NT2/D1 (cell line): ENCODE measurements at regions not wholly inside any gene's neighbourhood (a gene's known extent, or its start where the extent isn't known, plus 50 kb on each side); places are given as distances from the start of the nearest gene placed in this dataset.

Experiments used
- DNase-seq: peaks from one replicate; pipeline ENCODE4 v3.0.0-alpha.2; 2011; ENCODE audit warnings: low read depth, low spot score
- H3K27me3 ChIP-seq: 2 replicates; pipeline ENCODE4 v1.6.0; 2011; ENCODE audit warnings: mild to moderate bottlenecking; ENCODE audit not compliant: insufficient read length, insufficient read depth
- H3K36me3 ChIP-seq: 2 replicates; pipeline ENCODE4 v1.6.1; 2011; ENCODE audit warnings: mild to moderate bottlenecking, low read length, mixed read lengths; ENCODE audit not compliant: insufficient read depth, insufficient read length
- H3K4me1 ChIP-seq: 2 replicates; pipeline ENCODE4 v1.5.1; 2011; ENCODE audit not compliant: insufficient read depth, insufficient read length
- H3K4me3 ChIP-seq: 2 replicates; pipeline ENCODE4 v1.5.1; 2011; ENCODE audit warnings: low read depth; ENCODE audit not compliant: insufficient read length
- H3K9ac ChIP-seq: 2 replicates; pipeline ENCODE4 v1.6.0; 2011; ENCODE audit warnings: low read depth; ENCODE audit not compliant: insufficient read length
- H3K9me3 ChIP-seq: 2 replicates; pipeline ENCODE4 v1.5.1; 2011; ENCODE audit warnings: mild to moderate bottlenecking, low read length; ENCODE audit not compliant: insufficient read depth
- SUZ12 ChIP-seq: IDR thresholded peaks from 2 replicates; pipeline ENCODE4 v1.6.1; 2011; ENCODE audit not compliant: insufficient read length, insufficient read depth; ENCODE audit errors: extremely low read depth
- YY1 ChIP-seq: IDR thresholded peaks from 2 replicates; pipeline ENCODE4 v1.6.1; 2011; ENCODE audit not compliant: insufficient read length, insufficient read depth
- ZNF274 ChIP-seq: IDR thresholded peaks from 2 replicates; pipeline ENCODE4 v1.6.1; 2011; ENCODE audit warnings: mild to moderate bottlenecking, low read depth, low read length

- Histone ChIP-seq H3K9ac (no peak overlapping the region), H3K4me1 (peaks cover 7% of the 10 kb centered on the region)
- DNase-seq: no peak
Observed at GRCh38 chr16:51049678-51050376, 101.2 kb downstream of the SALL1 start.

GRCh38 chr16:51049276-51049675 lies 101.8 kb downstream of the SALL1 start:
- no peak for DNase-seq
- Histone ChIP-seq H3K9ac (no peak overlapping the region), H3K27me3 (no peaks in the 10 kb centered on the region), H3K9me3 (no peaks in the 10 kb centered on the region; the same call in 1 of the 2 replicates), H3K4me1 (peaks cover 7% of the 10 kb centered on the region), H3K36me3 (no peaks in the 10 kb centered on the region), H3K4me3 (no peak overlapping the region)
- TF ChIP-seq YY1: no peak
- TF ChIP-seq ZNF274: no peak
- no peak for TF ChIP-seq SUZ12

More at GRCh38 chr16:51049678-51050376, 101.2 kb downstream of the SALL1 start:
- no peaks in the 10 kb centered on the region for H3K27me3 ChIP-seq
- TF ChIP-seq YY1 (no peak), SUZ12 (no peak), ZNF274 (no peak)
- H3K36me3 ChIP-seq: no peaks in the 10 kb centered on the region
- no peaks in the 10 kb centered on the region; the same call in 1 of the 2 replicates for H3K9me3 ChIP-seq
- no peak overlapping the region for H3K4me3 ChIP-seq

GRCh38 chr16:51048544-51048943 lies 102.5 kb downstream of the SALL1 start:
- Histone ChIP-seq H3K4me1 (peaks cover 7% of the 10 kb centered on the region), H3K9me3 (no peaks in the 10 kb centered on the region; the same call in 1 of the 2 replicates), H3K4me3 (no peak overlapping the region), H3K9ac (no peak overlapping the region), H3K27me3 (no peaks in the 10 kb centered on the region), H3K36me3 (no peaks in the 10 kb centered on the region)
- TF ChIP-seq ZNF274: no peak
- no peak for TF ChIP-seq YY1
- no peak for TF ChIP-seq SUZ12
- peak; percentile 16 for DNase-seq

GRCh38 chr16:51045794-51046193 lies 105.3 kb downstream of the SALL1 start:
- Histone ChIP-seq H3K4me3 (no peak overlapping the region), H3K9me3 (no peaks in the 10 kb centered on the region), H3K36me3 (no peaks in the 10 kb centered on the region), H3K27me3 (no peaks in the 10 kb centered on the region), H3K4me1 (peaks cover 7% of the 10 kb centered on the region), H3K9ac (no peak overlapping the region)
- no peak for TF ChIP-seq SUZ12
- TF ChIP-seq YY1: no peak
- no peak for TF ChIP-seq ZNF274
- DNase-seq: no peak

DNA sequence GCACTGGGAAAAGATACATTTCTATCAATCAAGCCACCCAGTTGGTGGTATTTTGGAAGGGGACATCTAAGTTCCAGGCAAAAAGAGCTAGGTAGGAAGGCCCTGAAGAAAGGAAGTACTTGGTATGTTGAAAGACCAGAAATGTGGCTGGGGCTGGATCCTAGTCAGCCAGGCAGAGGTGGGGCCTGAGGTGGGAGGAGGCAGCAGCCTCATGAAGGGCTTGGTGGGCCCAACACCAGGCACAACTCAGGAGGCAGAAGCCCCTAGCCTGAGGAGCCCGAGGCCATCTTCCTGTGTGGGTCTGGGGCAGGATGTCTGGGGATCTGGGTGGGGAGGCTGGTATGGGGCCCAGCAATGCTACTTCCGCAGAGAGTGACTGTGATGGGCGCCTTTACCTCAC lies 105.9 kb downstream of the SALL1 start:
- no peak overlapping the region for H3K4me3 ChIP-seq

GRCh38 chr16:51041546-51041945 lies 109.5 kb downstream of the SALL1 start:
- H3K9me3 ChIP-seq: no peaks in the 10 kb centered on the region
- no peaks in the 10 kb centered on the region for H3K4me1 ChIP-seq
- no peak overlapping the region for H3K9ac ChIP-seq
- no peaks in the 10 kb centered on the region for H3K27me3 ChIP-seq
- no peak for DNase-seq
- H3K4me3 ChIP-seq: no peak overlapping the region
- no peak for TF ChIP-seq SUZ12
- no peak for TF ChIP-seq ZNF274
- no peak for TF ChIP-seq YY1
- H3K36me3 ChIP-seq: no peaks in the 10 kb centered on the region

More for the DNA sequence above, 105.9 kb downstream of the SALL1 start:
- no peak for DNase-seq
- H3K9ac ChIP-seq: no peak overlapping the region
- H3K36me3 ChIP-seq: no peaks in the 10 kb centered on the region
- TF ChIP-seq SUZ12 (no peak), YY1 (no peak), ZNF274 (no peak)
- peaks cover 7% of the 10 kb centered on the region for H3K4me1 ChIP-seq
- H3K27me3 ChIP-seq: no peaks in the 10 kb centered on the region
- no peaks in the 10 kb centered on the region for H3K9me3 ChIP-seq

- TF ChIP-seq ZNF274: no peak
- TF ChIP-seq SUZ12: no peak
- no peak for TF ChIP-seq YY1
- no peaks in the 10 kb centered on the region for H3K36me3 ChIP-seq
- H3K4me1 ChIP-seq: no peaks in the 10 kb centered on the region
- H3K9me3 ChIP-seq: no peaks in the 10 kb centered on the region
- no peak for DNase-seq
- H3K4me3 ChIP-seq: no peak overlapping the region
- no peak overlapping the region for H3K9ac ChIP-seq
- no peaks in the 10 kb centered on the region for H3K27me3 ChIP-seq
Observed at GRCh38 chr16:51040637-51041036, 110.4 kb downstream of the SALL1 start.
